Hepatic stellate cell (primary cell): ENCODE measurements at regions not wholly inside any gene's neighbourhood (a gene's known extent, or its start where the extent isn't known, plus 50 kb on each side); places are given as distances from the start of the nearest gene placed in this dataset.

Experiments
- DNase-seq: peaks from one replicate; pipeline ENCODE4 v3.0.0; 2011; ENCODE audit warnings: low spot score

DNA sequence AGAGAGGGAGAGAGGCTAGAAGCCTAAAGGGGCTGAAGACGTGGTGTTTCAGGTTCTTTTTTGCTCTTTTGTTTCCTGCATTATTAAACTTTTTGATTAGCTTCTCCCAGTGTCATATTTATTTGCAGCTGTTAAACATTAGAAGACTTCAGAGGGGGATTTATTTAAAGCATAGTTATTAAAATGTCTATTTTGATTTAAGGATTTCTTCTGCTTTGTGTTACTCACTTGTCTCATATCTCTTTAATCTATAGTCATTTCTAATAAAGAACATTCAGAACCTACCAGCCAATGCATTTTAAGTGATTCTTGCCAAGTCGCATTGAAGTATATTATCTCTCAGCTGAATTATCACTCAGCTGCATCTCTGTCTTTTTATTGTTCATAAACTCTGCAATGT is 152.0 kb upstream of the DYRK2 start:
- DNase-seq = no peak

DNA sequence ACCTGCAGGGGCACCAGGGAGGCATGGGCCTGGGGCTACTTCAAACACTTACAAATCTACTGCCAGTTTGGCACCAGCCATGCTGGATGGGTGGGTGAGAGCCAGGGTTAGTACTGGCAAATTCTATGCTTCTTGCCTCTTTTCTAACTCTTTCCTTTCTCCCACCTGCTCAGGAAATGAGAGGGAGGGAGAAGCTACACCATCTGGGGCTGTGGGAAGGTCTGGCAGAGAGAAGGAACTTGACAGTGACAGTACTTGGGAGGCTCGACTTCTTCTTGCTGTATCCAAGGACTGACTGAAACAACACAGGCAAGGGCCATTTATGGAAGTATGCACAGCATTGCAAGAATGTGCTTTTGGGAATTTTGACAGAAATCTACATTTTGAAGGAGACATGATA is 149.6 kb upstream of the DYRK2 start:
- DNase-seq = no peak

DNA sequence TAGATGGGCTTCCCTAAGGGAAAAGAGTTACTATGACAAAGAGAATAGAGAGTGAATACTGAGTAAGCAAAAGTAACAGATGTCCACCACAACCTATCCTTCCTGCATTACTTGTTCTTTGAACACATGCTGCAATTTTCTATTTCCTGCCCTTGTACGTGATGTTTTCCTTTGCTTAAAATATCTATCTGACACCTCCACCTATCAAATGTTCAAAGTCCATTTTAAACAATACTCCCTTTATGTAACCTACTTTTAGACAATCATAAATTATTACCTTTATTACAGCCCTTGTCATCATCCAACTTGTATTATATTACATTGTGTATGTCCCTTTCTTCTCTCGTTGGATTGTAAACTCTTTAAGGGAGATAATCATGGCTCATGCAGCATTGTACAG is 147.2 kb upstream of the DYRK2 start:
- DNase-seq = no peak

DNA sequence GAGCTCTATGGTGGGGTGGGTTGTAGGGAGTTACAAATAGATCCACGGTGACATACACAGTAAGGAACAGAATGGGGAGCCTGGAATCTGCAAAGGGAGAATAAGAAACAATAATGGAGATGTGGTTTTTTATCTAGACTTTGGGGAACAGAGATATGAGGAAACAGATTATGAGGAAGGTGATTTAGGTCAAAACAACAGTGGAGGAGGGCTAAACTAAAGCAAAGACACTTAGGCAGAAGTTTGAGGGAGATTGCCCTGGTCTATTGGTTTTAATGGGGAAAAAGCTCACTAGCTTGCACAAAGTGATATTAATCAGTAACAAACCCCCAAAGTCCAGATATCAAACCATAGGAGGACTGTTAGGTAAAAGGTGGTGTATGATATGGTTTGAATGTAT is 144.5 kb upstream of the DYRK2 start:
- DNase-seq = no peak

DNA sequence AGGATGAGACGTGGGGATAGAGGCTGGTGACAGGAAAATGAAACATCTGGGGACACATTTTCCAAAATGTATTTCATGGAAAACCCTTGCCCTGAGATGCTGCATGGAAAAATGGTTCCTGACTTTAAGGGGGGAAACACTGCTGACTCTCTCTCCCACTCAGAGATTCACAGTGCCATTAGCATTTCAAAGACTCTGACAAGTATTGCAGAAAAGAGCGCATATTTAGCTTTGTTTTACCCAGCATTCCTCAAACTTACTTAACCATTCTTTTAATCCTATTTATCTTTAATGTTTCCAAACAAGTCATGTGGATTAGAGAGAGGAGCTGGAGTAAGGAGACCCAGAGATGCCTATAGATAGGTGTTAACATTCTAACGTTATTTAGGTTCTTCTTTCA is 141.8 kb upstream of the DYRK2 start:
- DNase-seq = no peak

DNA sequence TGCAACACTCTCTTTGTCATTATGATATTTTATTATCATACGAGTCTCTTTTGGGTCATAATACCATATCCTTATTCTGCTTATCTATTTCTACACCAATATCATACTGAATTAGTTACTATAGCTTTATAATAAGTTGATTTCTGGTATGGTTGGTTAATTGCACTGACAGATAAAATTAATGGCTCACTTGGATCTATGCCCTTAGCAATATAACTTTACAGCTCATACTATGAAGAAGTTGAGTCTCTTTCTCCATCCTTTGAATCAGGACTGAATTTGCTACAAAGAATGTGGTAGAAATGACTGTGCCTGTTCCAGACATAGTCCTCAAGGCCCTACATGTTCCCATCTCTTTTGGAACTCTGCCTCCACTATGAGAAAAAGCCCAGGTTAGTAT is 139.7 kb upstream of the DYRK2 start:
- no peak for DNase-seq

DNA sequence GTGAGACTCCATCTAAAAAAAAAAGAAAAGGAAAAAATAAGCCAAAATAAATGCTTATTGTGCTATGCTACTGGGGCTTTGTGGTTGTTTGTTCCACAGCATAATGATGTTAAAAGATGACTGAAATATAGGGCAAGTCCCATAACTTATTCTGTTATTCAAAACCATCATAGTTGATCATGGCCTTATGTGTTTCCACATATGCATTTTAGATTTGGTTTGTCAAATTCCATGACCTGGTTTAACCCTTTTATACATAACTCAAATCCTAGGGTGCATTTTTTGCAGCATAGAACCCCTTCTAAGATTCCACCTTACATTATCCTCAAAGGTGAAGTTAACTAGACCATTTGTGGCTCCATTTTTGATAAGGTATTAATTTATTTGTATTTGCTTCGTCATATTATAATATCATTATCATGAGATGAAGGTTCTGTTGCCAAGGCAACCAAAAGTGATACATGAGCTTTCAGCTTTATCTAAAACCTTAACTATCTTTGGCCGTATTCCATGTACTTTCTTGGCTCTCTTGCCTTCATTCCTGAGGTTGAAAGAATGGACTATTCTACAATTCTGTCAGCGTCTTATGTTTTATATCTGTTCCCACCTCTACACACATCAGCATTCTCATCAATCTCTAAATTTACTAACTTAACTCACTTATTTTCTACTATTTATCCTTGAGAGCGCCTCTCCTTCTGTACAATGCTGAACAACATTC is 138.7 kb upstream of the DYRK2 start:
- DNase-seq = no peak

DNA sequence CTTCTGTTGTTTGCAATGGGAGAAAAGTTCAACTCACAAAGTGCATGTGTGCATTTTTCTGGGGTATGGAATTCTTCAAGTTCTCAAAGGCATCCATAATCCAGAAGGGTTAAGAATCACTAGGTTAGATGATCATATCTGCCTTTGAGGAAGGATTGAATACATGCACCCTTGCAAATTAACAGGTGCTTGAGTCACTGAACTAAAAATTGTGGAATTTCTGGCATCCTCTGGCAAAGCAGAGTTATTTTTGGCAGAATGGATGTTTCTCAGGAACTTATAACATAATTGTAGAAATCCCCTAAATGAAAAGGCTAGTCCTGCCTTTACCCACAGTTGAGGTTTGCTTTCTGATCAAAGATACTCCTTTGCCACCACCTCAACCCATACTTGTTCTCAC is 136.5 kb upstream of the DYRK2 start:
- no peak for DNase-seq

DNA sequence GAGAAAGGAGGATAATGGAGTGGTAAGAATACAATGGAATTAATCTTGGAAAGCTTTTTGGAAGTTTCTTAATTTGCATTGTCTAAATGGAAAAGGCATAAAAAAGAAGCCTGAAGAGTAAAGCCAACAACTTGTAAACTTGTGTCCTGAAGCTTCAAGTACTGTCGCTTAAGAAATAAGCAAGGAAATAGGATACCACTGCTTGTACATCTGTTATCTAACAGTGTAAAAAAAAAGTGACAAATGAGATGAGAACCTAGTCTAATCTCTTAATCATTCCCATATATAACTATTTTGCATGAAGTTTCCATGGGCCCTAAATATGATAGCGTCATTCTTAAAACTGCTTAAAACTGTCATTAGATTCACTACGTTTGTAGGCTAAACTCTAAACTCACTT is 134.0 kb upstream of the DYRK2 start:
- no peak for DNase-seq

DNA sequence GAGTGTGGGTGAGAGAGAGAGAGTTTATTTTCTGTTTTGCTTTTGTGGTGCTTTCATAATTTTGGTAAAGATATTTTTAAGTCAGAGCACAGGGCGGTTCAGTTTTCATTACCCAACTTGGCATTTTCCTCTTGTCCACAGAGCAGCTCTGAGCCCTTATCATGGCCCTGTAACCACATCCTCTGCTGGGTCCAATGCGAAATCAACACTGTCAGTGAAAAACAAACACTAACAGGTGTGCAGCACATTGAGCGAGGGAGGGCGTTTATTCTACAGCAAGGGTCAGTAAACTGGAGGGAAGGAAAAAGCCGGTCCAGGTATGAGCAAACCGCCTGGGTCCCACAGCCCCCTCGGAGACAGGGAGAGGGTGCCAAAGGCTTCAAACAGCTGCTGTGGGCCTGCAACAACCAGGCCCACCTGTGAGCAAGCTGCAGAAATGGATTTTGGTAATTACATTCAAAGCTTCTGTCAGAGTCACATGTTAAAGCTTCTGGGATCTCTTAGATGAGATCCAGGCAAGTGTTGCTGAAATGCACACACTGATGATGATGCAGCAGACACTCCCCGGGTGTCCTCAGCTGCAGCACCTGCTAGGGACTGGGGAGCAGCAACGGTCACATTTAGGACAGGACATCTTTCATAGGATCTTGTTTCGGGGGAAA is 132.7 kb upstream of the DYRK2 start:
- no peak for DNase-seq

DNA sequence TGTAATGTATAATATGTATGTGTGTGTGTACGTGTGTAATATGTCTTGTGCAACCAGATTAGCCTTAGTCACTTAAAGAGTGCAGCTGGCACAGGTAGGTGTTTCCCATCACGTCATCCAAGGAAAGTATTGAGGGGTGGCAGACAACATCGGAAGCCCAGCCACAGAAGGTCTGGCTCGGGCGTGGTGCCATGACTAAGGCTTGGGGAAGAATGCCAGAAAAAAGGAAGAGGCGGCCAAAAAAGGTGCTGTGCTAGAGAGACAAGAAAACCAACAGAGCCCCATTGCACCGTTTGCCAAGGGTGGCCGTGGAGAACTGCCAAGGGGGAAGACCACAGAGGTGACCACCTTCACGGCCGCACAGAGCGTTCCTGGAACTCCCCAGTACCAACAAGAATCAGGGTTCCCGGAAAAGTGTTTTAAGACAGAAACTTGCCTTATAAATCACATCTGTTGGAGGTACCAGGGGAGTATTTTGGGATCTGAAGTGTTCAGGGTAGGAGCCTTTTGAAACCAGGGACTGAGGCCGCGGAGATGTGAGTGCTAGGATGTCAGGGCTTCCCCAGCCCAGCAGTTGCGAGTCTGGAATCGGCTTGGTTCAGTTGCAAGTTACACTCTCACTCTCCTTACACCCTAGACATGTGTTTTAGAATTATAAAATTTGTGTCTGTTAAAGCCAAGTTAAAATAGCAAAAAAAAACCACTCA is 131.2 kb upstream of the DYRK2 start:
- DNase-seq = no peak

DNA sequence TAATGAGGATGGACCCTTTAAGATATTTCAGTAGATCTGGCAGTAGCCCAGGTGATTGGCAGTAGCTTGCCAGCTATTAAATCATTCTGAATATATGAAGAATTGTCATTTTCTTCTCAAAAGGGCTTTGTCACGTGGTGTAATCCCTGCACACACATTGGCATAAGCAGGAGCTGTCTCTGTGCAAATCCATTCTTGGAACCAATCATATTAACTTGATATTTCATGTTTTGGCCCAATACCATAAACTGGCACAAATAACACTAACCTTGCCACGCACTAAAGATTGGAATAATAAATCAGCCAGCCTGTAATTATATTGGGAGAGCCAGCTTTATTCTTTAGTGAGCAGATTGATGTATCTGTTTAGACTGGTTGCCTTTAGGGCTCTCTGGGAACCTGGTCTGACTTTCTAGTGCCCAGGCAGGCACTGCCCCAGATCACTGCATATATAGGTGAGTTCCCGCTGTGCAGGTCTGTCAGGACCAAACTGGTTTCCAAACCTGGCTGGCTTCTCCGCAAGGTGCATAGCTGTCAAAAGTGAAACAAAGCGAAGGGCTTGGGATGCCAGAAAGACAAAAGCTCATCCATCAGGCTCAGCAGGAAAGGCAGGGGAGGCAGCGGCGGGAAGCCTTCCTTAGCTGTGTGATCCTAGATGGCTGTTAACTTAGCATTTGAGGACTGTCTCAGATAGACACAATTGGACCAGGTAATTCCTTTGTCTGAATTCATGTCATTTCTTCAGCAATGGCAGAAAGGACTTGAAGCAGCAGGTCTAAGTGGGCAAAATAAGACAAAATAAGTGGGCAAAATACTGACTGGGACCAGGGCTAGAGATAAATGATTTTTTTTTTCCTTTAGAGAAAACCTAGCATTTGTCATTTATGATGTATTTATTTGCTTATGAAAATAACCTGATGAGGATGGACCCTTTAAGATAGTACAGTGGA is 128.8 kb upstream of the DYRK2 start:
- DNase-seq = no peak

DNA sequence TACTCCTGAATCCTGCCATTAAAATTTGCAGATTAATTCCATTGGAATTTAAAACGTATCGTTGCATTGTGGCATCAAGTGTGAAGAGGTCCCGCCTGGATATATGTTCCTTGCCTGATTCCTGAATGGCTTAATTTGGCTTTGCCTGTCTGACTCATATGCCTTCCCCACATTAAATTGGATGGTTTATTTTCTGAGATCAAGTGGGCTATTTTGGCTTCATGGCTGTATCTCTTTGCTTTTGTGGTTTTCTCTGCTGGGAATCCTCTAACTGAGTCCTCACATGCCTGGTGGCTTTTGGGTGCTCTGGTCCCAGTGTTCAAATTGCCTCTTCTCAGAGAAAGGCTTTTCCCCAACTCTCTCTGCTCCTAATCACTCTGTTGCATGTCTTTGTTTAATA is 127.9 kb upstream of the DYRK2 start:
- DNase-seq = no peak

DNA sequence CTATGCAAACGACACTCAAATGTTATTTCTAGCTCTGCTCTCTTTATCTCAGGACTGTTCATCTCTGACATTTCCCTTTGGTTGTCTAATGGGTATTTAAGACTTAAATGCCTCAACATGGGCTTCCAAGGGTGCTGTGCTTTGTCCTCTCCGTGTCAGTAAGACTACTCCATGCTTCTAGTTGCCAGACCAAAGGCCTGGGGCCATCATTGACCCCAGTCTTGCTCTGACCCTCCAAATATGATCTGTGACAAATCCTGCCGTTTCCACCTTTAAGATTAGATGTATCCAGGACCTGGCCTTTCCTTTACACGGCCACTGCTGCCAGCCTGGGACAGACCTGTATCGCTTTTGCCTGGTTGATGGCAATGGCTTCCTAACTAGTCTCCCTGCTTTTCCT is 126.3 kb upstream of the DYRK2 start:
- DNase-seq = no peak

DNA sequence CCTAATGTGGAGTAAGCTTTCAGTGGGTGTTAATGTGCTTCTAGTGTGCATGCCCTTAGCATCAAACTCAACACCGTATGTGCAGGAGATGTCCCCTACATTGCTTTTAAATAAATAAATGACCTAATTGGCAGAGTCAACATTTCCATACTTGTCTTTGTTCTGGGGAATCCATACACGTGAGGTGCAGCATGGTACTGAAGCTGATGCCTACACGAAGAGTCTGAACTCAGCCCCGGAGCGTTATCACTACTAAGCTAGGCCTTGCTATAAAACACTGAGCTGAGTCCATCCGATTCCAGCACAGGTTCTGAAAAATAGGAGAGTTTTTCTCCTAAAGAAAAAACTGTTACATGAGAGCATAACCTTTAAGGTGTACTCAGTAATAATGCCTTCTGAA is 125.0 kb upstream of the DYRK2 start:
- no peak for DNase-seq

DNA sequence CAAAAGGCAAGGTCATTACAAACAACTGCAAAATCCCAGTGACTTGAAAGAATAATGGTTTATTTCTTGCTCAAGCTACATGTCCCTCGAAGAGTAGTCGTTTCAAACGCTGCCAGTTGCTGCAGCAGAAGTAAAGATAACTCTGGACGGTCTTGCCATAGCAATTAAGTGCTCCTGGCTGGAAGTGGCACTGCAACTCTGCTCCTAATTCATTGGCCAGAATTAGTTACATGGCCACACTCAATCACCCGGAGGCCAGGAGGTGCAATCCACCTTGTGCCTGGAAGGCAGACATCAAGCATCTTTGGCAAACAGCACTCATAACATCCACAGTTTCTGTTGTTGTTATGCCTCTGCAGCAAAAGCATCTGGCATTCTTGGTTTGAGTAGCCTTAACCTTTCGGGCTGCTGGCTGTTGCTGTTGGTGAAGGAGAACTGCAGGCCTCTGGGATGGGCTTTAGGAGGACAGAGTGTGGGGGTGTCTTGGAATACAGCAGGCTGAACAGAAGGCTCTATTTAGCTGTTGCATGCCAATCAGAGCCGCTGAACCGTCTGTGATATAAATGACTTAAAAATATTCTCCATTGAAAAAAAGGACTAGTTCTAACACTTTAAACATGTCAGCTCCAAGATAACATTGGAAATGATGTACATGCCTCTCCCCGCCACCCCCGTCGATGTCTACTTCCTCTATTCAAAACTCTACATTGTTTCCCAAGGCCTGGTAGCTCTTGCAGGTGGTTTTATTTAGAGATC is 123.5 kb upstream of the DYRK2 start:
- DNase-seq = no peak

DNA sequence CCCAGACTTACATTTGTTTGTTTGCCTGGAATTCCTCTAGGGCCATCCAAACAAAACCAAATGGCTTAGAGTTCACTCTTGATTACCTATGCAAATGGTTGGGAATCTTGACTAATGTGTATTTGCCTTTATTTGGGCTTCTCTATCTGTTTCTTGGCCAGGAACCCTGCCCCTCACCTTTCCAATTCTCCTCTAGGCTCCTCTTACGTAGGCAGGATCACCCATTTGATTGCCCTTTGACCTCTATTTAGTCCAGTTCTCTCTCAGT is 123.0 kb upstream of the DYRK2 start:
- no peak for DNase-seq

DNA sequence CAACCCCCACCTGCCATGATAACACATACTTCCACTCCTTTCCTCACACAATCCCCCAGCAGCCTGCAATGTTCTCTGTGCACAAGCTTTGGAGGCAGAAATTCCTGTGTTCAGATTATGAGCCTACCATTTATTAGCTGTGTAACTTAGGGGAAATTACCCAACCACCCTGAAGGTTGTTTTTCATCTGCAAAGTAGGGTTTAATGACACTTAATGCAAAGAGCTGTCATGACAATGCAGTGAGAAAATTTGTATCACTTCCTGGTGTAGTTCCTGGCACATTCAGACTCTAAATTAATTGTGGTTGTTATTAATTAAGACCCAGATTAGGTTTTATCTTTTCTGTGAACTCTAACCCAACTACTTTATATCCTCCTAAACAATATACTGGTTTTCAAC is 122.4 kb upstream of the DYRK2 start:
- DNase-seq = no peak

DNA sequence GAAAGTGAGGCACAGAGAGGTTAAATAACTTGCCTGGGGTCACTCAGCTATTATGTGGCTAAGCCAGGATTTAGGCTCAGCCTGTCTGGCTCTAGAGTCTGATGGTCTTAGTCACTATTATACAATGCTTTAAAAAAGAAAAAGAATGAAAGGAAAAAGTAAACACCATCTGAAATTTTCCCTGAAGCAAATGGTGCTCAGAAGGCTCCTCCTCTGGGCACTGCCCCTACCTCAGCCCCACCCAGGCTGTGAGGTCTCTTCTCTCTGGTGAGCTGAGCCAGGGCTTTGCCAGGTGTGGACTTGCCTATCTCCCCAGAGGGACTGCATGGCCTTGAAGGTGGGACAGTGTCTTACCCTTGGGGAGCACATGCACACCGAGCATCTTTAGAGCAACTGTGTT is 117.5 kb upstream of the DYRK2 start:
- DNase-seq = no peak

DNA sequence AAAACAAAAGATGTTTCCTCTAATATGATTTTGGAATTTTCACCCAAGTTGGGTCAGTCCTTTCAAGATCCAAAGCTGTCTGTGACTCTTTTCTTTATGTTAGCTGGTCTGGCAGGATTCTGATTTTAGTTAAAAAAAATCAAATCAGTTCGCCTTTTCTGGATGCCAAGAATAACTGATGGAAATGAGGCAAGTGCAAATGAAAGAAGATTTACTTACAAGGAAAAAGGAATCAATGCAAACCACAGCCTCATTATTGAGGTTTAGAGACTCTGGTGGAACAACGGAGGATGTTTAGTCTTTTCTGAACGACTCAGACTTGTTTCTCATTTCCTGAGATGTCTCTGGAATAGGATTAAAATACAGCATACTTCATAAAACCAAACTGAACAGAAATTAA is 117.0 kb upstream of the DYRK2 start:
- DNase-seq = no peak

DNA sequence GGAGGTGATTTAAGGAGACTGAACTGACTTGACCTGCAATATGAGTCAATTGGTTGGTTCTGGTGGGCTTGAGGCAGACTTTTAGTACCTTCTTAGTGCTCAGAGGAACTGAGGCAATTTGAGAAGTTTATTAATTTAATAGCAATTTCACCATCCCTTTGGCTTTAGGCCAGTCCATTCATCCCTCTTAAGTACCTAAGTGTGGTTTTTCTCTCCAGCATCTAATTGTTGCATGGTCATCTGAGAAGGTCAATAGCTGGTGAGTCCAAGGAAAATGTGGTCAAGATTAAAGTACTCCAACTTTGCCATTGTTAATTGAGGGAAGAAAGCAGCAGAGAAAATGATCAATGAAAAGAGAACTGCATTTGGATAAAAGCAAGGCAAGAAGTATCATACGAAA is 115.4 kb upstream of the DYRK2 start:
- DNase-seq = no peak

DNA sequence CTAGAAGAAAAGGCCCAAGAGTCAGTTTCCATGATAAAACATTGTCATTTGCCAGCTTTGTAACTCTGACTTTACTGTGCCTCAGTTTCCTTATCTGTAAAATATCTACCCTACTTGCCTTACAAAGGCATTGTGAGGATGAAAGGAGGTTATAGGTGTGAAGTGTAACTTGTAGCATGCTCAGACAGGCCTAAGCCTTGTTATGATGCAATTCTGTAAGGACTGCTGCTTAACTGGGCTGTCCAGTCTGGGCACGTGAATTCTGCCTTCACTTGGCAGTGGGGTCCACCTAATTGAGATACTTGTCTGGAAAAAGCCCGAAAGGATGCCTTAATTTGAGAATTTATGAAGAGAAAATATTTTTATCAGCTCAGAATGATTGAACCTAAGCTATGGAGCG is 114.5 kb upstream of the DYRK2 start:
- DNase-seq = no peak
